ENCODE measurements at regions not wholly inside any gene's neighbourhood (a gene's known extent, or its start where the extent isn't known, plus 50 kb on each side); places are given as distances from the start of the nearest gene placed in this dataset.

GRCh38 chr4:96154676-96155075 is 314.8 kb downstream of the PDHA2 start:
- TF ChIP-seq POLR2A (IDR thresholded peaks at IDR 0.05; ENCODE audit: low read depth, low read length): no peak
- no peak for TF ChIP-seq POLR2AphosphoS5 (IDR thresholded peaks at IDR 0.05; ENCODE audit: low read depth, low read length)
- no peak for TF ChIP-seq TAF1 (IDR thresholded peaks at IDR 0.05; ENCODE audit: borderline replicate concordance, low read depth, low read length)
